HG03342 (cell line): ENCODE measurements at regions not wholly inside any gene's neighbourhood (a gene's known extent, or its start where the extent isn't known, plus 50 kb on each side); places are given as distances from the start of the nearest gene placed in this dataset.
A peak's percentile ranks its signal among the peaks of the same experiment; 100 is the strongest.
"Not testable (repeated sequence)": the region's sequence is repeated elsewhere in the genome, so short reads cannot be mapped to it uniquely, and the experiment has no call there.

Source experiments
- ATAC-seq: cut with Tn5 transposase; IDR thresholded peaks from one replicate; pipeline ENCODE4 v1.9.1; 2021; ENCODE audit warnings: mild to moderate bottlenecking, moderate library complexity; ENCODE audit not compliant: unreplicated experiment

GRCh38 chr1:73859227-73859626, 338.7 kb downstream of the LRRIQ3 start:
- ATAC-seq = no peak

DNA sequence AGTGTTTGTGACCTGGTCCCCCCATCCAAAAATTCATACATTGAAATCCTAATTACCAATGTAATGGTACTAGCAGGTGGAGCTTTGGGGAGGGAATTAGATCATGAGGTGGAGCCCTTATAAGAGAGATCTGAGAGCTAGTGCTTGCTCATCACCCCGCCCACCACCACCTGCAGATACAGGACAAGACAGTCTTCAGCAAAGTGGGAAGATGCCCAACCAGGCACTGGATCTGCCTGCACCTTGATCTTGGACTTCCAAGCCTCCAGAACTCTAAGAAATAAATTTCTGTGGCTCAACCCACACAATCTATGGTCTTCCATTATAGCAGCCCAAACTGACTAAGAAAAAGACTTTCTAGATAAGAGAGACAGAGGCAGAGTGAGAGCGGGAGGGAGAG, 343.4 kb downstream of the LRRIQ3 start:
- ATAC-seq = no peak

- no peak for ATAC-seq
Observed at GRCh38 chr1:73842436-73842835, 355.5 kb downstream of the LRRIQ3 start.

- no peak for ATAC-seq
Observed at GRCh38 chr1:73839922-73840321, 358.1 kb downstream of the LRRIQ3 start.

DNA sequence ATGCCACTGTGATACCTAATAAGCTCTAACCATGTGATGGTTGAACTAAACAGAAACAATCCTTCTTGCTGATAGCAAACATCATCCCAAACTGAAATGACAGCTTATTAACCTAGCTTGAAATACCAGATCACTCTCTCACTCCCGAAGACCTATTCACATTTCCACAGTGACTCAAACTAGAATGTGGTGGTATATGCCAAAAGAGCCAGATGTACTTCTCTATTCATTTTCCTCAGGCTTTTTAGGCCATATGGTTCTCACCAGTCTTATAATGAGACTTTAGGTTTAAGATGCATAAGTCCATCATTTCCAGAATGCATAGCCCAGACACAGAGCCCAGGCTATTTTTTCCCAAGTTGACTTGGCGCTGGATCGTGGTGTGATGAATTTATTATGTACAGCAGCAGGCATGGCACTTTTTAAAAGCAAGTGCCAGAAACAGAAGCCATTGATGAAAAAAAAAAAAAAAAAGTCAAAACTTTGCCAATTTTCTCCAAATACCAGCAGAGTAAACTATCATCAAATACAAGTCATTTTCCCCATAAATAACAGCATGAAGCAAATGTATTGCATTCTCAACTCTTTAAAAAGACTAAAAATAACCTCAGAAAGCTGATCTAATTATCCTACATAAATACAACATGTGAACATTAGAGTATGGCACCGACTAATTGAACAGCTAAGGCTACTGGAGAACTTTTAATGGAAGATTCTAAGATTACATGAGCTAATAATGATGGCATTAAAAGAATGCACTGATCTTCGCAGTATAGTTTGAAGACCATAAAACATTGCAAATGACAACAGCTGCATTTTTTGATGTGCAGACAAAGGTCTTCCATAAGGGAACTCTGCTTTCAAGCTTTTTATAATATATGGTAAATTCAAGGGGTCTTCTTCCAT, 365.4 kb downstream of the LRRIQ3 start:
- ATAC-seq = no peak

DNA sequence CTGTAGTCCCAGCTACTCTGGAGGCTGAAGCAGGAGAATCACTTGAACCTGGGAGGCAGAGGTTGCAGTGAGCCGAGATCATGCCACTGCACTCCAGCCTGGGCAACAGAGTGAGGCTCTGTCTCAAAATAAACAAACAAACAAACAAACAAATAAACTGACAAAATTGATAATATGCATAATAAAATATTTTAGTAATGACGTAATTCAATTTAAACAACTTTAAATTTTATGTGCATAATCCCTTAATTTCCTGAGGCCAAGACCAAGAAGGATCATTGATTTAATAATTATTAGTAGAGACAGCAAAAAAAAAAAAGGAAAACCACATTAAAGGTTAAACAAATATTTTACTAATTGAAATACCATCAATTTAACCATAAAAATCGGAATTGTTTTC, 370.7 kb downstream of the LRRIQ3 start:
- ATAC-seq = not testable (repeated sequence)

GRCh38 chr1:73824065-73824464, 373.9 kb downstream of the LRRIQ3 start:
- ATAC-seq = no peak

DNA sequence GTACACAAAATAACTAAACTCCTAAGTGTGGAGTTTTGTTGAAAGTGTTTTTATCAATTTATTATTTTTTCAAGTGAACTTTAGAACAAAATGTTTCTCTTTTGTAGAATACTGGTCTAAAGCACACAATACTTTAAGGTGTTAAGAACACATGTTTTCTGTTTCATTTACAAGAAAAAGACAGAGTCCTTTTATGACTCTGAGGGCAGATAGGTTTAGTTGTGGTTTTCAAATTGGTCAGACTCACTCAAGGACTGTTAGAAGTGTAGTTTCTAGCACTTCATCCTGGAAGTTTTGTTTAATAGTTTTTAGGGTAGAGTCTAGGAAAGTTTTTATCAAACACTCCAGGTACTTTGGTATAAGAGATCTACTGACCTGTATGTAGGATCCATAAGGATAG, 376.5 kb downstream of the LRRIQ3 start:
- ATAC-seq = peak; percentile 89

- peak; percentile 50 for ATAC-seq
Observed at GRCh38 chr1:73820843-73821242, 377.1 kb downstream of the LRRIQ3 start.

DNA sequence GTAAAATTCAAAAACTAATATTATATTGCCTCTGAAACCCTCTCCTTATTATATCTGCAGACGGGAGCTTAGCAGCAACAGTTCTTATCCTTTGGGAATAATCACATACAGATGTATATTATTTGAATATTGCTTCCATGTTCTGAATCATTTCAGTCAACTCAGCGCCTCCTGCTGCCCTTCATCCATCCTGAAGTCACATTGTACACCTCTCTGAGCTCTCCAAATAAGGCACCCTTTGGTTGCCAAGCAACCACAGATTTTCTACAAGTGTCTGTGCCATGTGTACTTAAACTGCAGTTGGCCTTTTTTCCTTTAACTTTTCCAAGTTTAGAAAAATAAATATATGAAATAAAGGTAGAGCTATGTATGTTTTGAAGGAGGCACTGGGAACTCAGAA, 384.3 kb downstream of the LRRIQ3 start:
- ATAC-seq = no peak

DNA sequence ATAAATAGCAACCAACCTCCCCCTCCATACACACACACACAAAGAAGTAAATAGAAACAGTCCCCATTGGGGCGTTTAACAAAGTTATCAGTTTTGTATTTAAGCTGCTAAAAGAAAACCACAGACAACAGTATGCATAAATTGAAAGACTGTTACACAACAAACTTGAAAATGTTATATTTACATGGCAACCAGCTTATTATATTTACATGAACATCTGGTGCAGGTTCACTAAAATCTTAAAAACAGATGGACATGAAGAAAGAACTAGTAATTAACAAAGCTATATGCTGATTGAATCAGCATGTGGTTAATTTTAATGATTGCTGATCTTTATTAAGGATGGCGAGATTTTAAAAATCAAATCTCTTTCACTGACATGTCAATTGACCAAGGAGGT, 384.7 kb downstream of the LRRIQ3 start:
- ATAC-seq = no peak

DNA sequence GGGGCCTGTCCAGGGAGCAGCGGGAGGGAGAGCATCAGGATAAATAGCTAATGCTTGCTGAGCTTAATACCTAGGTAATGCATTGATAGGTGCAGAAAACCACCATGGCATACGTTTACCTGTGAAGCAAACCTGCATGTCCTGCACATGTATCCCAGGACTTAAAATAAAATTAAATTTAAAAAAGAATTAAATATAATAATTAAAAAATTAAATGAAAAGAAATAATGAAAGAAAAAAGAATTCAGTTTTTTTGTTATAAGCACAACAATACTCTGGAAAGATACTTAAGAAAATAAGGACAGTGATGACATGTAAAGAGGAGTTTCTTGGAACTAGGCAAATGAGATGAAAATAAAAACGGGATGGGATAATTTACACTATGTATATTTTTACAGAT, 386.2 kb downstream of the LRRIQ3 start:
- ATAC-seq = no peak

DNA sequence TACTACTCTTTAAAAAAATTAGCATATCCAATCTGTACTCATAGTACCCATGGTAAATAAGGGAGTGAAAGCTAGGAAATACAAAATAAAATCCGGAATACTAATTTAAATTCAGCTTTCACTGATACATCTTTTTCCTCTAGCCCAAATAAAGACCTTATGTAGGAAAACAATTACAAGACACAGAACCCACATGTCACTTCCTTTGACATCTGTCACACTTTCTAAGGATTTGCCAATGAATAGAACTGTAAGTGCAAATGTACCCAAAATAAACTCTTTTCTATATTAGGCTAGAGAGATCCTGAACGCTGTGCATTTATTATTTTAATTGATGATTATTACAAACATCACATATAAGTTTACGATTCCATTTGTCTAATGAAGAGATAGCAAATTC, 393.0 kb downstream of the LRRIQ3 start:
- ATAC-seq = no peak

GRCh38 chr1:73803380-73803779, 394.6 kb downstream of the LRRIQ3 start:
- ATAC-seq = no peak

GRCh38 chr1:73801912-73802429, 396.0 kb downstream of the LRRIQ3 start:
- ATAC-seq = no peak

DNA sequence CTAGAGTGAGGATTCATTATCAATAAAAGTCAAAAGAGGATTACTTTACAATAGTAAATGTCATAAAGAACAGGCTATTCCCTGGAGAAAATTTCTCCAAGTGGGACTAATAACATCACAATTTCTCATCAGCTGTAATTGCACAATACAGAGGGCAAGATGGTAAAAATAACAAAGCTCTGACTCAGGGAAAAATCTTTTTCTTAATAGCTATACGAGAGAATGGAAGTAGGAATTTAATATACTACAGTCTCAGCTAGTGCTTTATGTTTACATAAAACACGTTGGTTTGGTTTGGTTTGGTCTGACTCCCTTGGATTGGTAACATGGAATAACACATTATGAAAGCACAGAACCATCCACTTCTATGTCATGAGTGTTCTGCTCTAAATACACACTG, 397.6 kb downstream of the LRRIQ3 start:
- ATAC-seq = no peak

GRCh38 chr1:73789965-73790364, 408.0 kb downstream of the LRRIQ3 start:
- ATAC-seq = no peak

GRCh38 chr1:73784026-73784425, 413.9 kb downstream of the LRRIQ3 start:
- no peak for ATAC-seq

GRCh38 chr1:73783352-73783751, 414.6 kb downstream of the LRRIQ3 start:
- no peak for ATAC-seq

GRCh38 chr1:73782901-73783300, 415.1 kb downstream of the LRRIQ3 start:
- ATAC-seq = no peak

GRCh38 chr1:73781251-73781650, 416.7 kb downstream of the LRRIQ3 start:
- ATAC-seq = no peak

- ATAC-seq = no peak
Observed at GRCh38 chr1:73778471-73778870, 419.5 kb downstream of the LRRIQ3 start.

DNA sequence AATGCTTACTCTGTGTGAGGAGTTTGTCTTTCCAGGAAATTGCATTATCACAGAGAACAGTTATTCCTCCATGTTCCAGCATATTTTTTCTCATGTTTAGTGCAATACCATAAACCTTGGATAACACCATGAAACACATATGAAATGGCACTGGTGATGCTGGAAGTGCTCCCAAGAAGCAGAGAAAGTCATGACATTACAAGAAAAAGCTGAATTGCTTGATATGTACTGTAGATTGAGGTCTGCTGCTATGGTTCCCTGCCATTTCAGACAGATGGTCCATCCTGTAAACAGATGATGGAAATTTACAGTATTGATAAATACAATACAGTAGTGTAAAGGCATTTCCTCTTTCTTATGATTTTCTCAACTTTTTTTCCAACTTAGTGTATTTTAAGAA, 422.1 kb downstream of the LRRIQ3 start:
- ATAC-seq = no peak
